Esophagus mucosa (tissue), 1 donor: ENCODE measurements at regions not wholly inside any gene's neighbourhood (a gene's known extent, or its start where the extent isn't known, plus 50 kb on each side); places are given as distances from the start of the nearest gene placed in this dataset.

ENCODE experiments used
- ATAC-seq: fragments of 200-7000 bp; cut with Tn5 transposase; one replicate; pipeline ENCODE4 v1.9.1; 2020
- donor health status: DM: yes; HTN: yes; CAD: no.

GRCh38 chr17:77266891-77267341, 126.1 kb downstream of the SEC14L1 start:
- peak; percentile 34 for ATAC-seq

GRCh38 chr17:77269696-77270681, 129.2 kb downstream of the SEC14L1 start:
- peak; percentile 41 for ATAC-seq

GRCh38 chr17:77271411-77271810, 130.6 kb downstream of the SEC14L1 start:
- peak; percentile 22 for ATAC-seq

GRCh38 chr17:77273397-77274085, 132.8 kb downstream of the SEC14L1 start:
- no peak for ATAC-seq

- peak; percentile 21 for ATAC-seq
These were observed 133.5 kb downstream of the SEC14L1 start for GRCh38 chr17:77274096-77274845.

GRCh38 chr17:77279448-77280303, 138.9 kb downstream of the SEC14L1 start:
- ATAC-seq, result peak; percentile 3

GRCh38 chr17:77280304-77281121, 139.7 kb downstream of the SEC14L1 start:
- ATAC-seq, result peak; percentile 52

GRCh38 chr17:77281122-77281903, 140.5 kb downstream of the SEC14L1 start:
- peak; percentile 64 for ATAC-seq

- peak; percentile 5 for ATAC-seq
These were observed 141.2 kb downstream of the SEC14L1 start for GRCh38 chr17:77281904-77282367.

GRCh38 chr17:77282524-77283515, 142.1 kb downstream of the SEC14L1 start:
- no peak for ATAC-seq

- no peak for ATAC-seq
These were observed 143.4 kb downstream of the SEC14L1 start for GRCh38 chr17:77284023-77284617.

- peak; percentile 55 for ATAC-seq
These were observed 145.0 kb downstream of the SEC14L1 start for GRCh38 chr17:77285594-77286390.

GRCh38 chr17:77286391-77286640, 145.5 kb downstream of the SEC14L1 start:
- ATAC-seq, result no peak

- ATAC-seq, result peak; percentile 69
These were observed 146.1 kb downstream of the SEC14L1 start for GRCh38 chr17:77286641-77287431.

GRCh38 chr17:77287432-77288068, 146.8 kb downstream of the SEC14L1 start:
- peak; percentile 36 for ATAC-seq

- peak; percentile 62 for ATAC-seq
These were observed 147.4 kb downstream of the SEC14L1 start for GRCh38 chr17:77288115-77288619.
